GM10266 (cell line): ENCODE measurements at regions not wholly inside any gene's neighbourhood (a gene's known extent, or its start where the extent isn't known, plus 50 kb on each side); places are given as distances from the start of the nearest gene placed in this dataset.

ENCODE experiments used
- DNase-seq: peaks from one replicate; pipeline ENCODE4 v3.0.0; 2012; ENCODE audit errors: extremely low spot score
- TF ChIP-seq, protein P1 (sequence below): IDR thresholded peaks from 2 replicates; pipeline ENCODE4 v1.5.1; 2012; ENCODE audit warnings: mild to moderate bottlenecking, low read depth; ENCODE audit not compliant: control insufficient read depth, insufficient read depth; ENCODE audit errors: missing control alignments

DNA sequence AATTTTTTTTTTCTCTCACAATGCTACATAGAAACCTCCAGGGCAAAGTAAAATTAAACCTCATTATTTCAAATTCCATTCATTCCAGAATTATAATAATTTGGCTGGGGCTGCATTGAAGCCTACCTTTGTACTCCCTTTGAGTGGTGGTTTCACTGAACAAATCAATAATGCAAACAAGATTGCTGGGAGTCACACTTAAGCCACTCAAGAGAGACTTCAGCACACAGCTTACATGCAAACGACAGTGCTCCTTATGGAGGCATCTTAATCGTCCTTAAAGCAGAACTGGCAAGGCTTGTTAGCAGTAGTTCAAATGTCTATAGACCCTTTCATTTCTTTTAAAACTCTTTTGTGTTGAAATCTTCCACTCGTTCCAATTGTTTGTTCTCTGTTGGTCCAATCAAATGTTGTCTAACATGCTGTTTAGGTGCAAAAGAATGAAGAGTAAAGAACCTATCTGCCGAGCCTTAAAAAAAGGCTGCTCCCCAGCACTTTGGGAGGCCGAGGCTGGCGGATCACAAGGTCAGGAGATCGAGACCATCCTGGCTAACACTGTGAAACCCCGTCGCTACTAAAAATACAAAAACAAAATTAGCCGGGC is 294.9 kb downstream of the FGFR2 start:
- DNase-seq, result no peak
- TF ChIP-seq, protein P1, sequence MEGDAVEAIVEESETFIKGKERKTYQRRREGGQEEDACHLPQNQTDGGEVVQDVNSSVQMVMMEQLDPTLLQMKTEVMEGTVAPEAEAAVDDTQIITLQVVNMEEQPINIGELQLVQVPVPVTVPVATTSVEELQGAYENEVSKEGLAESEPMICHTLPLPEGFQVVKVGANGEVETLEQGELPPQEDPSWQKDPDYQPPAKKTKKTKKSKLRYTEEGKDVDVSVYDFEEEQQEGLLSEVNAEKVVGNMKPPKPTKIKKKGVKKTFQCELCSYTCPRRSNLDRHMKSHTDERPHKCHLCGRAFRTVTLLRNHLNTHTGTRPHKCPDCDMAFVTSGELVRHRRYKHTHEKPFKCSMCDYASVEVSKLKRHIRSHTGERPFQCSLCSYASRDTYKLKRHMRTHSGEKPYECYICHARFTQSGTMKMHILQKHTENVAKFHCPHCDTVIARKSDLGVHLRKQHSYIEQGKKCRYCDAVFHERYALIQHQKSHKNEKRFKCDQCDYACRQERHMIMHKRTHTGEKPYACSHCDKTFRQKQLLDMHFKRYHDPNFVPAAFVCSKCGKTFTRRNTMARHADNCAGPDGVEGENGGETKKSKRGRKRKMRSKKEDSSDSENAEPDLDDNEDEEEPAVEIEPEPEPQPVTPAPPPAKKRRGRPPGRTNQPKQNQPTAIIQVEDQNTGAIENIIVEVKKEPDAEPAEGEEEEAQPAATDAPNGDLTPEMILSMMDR, result no peak

DNA sequence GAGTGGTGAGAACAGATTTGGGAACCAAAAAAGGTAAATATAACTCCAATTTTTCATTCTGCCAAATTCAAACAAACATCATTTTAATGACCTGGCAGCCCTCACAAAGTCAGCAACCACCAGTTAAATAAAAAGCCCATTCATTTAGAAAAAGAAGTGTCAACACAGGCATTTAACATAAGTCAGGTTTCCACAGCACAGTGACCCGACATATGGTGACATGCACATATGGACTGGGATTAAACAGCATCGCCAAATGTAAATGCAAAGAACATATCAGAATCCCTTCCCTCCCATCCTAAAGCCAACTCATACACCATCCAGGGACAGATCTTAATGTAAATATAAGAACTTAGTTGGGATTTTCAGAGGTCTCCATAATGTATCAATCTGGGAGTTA is 293.2 kb downstream of the FGFR2 start:
- TF ChIP-seq, protein P1, result no peak
- no peak for DNase-seq

DNA sequence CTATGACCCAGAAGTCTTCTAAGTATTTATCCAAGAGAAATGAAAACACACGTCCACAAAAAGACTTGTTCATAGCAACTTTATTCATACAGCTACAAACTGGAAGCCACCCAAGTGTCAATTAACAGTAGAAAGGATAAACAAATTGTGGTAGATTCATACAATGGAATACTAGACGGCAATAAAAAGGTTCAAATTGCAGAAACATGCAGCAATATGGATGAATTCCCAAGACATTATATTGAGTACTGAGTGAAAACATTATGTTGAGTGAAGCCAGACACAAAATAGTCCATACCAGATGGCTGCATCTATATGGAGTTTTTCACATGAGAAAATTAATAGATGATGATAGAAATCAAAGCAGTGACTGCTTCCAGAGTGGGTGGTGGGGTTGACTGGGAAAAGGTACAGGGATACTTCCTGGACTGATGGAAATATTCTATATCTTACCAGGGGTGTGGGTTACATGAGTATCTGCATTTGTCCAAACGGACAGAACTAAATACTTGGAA is 292.0 kb downstream of the FGFR2 start:
- TF ChIP-seq, protein P1, result no peak
- no peak for DNase-seq

DNA sequence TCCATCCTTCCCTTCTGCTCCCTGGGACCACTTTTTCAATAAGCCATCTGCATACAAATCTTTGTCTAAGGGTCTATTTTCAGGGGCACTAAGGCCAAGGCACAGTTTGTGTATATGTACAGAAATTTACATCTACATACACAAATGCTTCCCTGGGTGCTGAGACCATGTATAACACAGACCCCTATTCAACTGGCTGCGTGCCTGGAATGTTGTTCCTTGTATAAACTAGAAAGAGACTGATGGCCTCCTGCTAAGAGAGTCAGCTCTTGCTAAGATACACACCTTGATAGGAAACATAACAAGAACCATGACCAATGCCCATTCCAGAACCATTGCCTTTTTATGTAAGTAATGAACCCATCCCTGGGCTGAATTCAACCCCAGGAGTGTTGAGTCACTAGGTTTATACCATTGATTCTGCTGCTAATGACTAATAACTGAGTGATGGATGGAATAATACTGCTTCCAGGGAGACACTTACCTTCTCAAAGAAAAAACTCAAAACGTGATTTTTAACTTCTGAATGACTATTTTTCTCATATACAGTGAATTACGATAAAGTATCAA is 290.7 kb downstream of the FGFR2 start:
- no peak for DNase-seq
- TF ChIP-seq, protein P1, result no peak

DNA sequence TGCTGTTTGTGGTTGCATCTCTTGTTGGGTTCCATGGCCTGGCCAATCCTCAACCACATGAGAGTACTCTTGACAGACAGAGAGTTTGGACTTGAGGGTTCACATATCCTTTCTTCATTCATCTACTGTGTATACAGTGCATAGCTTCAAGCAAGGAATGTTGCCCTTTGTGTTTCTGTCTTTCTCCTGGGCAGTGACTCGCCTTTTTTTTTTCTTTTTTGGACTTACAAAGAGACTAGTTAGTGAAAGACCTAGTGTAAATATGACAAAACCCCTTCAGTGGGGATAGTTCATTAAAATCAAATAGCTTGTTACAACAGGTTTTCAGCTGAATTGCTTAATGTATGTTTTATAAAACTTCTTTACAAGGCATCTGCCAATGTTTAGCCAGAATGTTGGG is 290.2 kb downstream of the FGFR2 start:
- TF ChIP-seq, protein P1, result no peak
- DNase-seq, result no peak

DNA sequence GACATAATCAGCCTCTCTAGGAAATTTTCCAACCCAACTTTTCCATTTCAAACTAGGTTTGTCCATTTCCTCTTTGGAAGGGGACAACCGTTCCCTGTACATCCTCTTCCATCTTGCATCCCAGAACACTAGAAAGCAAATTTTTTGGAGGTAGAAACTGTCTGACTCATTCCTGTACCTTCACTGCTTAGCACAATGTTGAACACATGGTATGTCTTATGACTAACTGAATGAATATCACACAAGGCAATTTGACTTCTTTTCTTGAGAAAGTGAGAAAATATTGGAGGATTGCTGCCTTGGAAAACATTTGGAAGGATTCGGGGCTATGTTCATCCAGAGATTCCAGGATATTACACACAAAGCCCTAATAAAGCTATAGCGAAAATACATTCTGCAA is 289.1 kb downstream of the FGFR2 start:
- no peak for DNase-seq
- TF ChIP-seq, protein P1, result no peak

DNA sequence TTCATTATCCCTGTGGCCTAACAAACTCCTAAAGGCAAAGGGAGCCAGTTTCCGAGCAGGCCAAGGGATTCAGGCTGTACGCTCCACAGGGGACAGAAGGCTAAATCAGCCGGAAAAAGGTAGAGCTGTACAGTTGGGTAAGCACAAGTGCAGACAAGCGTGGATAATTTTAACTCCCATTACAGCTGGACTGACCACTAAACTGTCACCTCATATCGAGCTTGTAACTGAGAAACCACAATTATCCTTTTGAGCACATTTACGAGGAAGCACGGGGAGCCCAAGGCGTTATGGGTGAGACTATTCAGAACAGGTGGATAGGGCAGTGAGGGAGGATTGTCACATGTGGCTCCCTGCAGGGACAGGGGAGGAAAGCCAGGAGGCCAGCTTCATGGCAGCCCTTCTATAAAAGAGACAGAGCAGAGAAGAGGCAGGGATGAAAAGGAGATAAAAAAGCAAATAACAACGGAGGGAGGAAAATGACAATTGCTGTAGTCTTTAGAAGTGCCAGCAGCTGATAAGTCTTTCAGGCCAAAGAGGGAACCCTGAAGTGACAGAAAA is 288.0 kb downstream of the FGFR2 start:
- DNase-seq, result no peak
- TF ChIP-seq, protein P1, result no peak
